Mesendoderm (in vitro differentiated cells): ENCODE measurements at regions not wholly inside any gene's neighbourhood (a gene's known extent, or its start where the extent isn't known, plus 50 kb on each side); places are given as distances from the start of the nearest gene placed in this dataset.

Experiments used
- DNase-seq: peaks from one replicate; pipeline ENCODE4 v3.0.0; 2013
- H2AK5ac ChIP-seq: 2 replicates; pipeline ENCODE4 v1.6.1; 2013; ENCODE audit warnings: low read length, inconsistent platforms
- H2BK120ac ChIP-seq: 2 replicates; pipeline ENCODE4 v1.6.1; 2013; ENCODE audit warnings: low read depth, mild to moderate bottlenecking, low read length, moderate library complexity, mixed read lengths
- H2BK15ac ChIP-seq: replicated peaks from 2 replicates; pipeline ENCODE4 v1.6.1; 2013; ENCODE audit warnings: low read depth, mild to moderate bottlenecking, moderate library complexity
- H2BK5ac ChIP-seq: 2 replicates; pipeline ENCODE4 v1.6.1; 2013; ENCODE audit warnings: low read length, inconsistent platforms
- H3K18ac ChIP-seq: 2 replicates; pipeline ENCODE4 v1.6.1; 2013; ENCODE audit warnings: mild to moderate bottlenecking, low read length, mixed read lengths
- H3K23ac ChIP-seq: one replicate; pipeline ENCODE4 v1.6.1; 2013; ENCODE audit warnings: low read length
- H3K27ac ChIP-seq: 2 replicates; pipeline ENCODE4 v1.5.1; 2013; ENCODE audit warnings: low read depth, mild to moderate bottlenecking, inconsistent platforms, low read length, moderate library complexity
- H3K27me3 ChIP-seq: 2 replicates; pipeline ENCODE4 v1.6.1; 2013; ENCODE audit warnings: low read length, control low read depth, mild to moderate bottlenecking, inconsistent platforms; ENCODE audit not compliant: insufficient read depth, poor library complexity
- H3K36me3 ChIP-seq: 2 replicates; pipeline ENCODE4 v1.6.1; 2013; ENCODE audit warnings: low read length, inconsistent platforms; ENCODE audit not compliant: control insufficient read depth, insufficient read depth
- H3K4ac ChIP-seq: one replicate; pipeline ENCODE4 v1.6.1; 2013; ENCODE audit warnings: low read depth, mild to moderate bottlenecking, low read length, moderate library complexity
- H3K4me1 ChIP-seq: 2 replicates; pipeline ENCODE4 v1.6.1; 2013; ENCODE audit warnings: low read depth, low read length, inconsistent platforms; ENCODE audit not compliant: control insufficient read depth
- H3K4me2 ChIP-seq: 2 replicates; pipeline ENCODE4 v1.6.1; 2013; ENCODE audit warnings: low read length
- H3K4me3 ChIP-seq: 2 replicates; pipeline ENCODE4 v1.5.1; 2013; ENCODE audit warnings: mild to moderate bottlenecking, low read length
- H3K56ac ChIP-seq: one replicate; pipeline ENCODE4 v1.6.1; 2013; ENCODE audit warnings: low read length
- H3K79me1 ChIP-seq: 2 replicates; pipeline ENCODE4 v1.6.1; 2013; ENCODE audit warnings: low read length, inconsistent platforms
- H3K79me2 ChIP-seq: 2 replicates; pipeline ENCODE4 v1.6.1; 2013; ENCODE audit warnings: mild to moderate bottlenecking, low read length; ENCODE audit not compliant: control insufficient read depth, insufficient read depth
- H3K9ac ChIP-seq: 2 replicates; pipeline ENCODE4 v1.6.1; 2013; ENCODE audit warnings: low read length, inconsistent platforms
- H4K5ac ChIP-seq: one replicate; pipeline ENCODE4 v1.6.1; 2013; ENCODE audit warnings: low read length
- H4K8ac ChIP-seq: one replicate; pipeline ENCODE4 v1.6.1; 2013; ENCODE audit warnings: low read depth, mild to moderate bottlenecking, control low read depth, low read length, moderate library complexity
- WGBS: extraction: QIAGEN DNeasy Blood & Tissue Kit; methylation state at CpG from one replicate; pipeline ENCODE4 v1.1.7; 2013; ENCODE audit warnings: low lambda C conversion rate, missing lambda C conversion rate; ENCODE audit not compliant: insufficient coverage; ENCODE audit errors: extremely low coverage; 5-methylcytosine and 5-hydroxymethylcytosine counted together

DNA sequence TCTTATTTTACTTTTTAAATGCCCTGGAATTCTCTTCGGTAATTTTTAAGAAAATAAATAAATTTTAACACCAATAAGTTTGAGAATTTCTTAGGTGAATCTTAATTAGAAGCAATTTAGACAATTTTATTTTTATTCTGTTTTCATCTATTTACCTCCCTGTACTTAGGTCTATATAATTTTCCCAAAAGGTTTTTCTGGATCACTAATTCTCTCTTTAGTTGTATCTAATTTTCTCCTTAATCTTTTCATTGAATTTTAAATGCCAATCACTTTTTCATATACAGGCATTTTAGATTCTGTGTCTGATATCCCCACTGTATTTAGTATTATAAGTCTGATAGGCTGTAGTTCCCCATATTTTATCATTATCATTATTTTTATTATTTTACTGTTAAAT is 845.3 kb downstream of the TRIML1 start:
- Histone ChIP-seq H3K18ac (no peak overlapping the region), H3K36me3 (no peaks in the 10 kb centered on the region), H3K9ac (no peak overlapping the region), H2AK5ac (no peak overlapping the region), H3K4me3 (no peak overlapping the region), H4K8ac (no peak overlapping the region), H3K27me3 (no peaks in the 10 kb centered on the region), H3K4me1 (no peaks in the 10 kb centered on the region), H3K4me2 (no peak overlapping the region), H2BK15ac (no peak overlapping the region), H4K5ac (no peak overlapping the region), H3K27ac (no peak overlapping the region), H3K4ac (no peak overlapping the region), H3K23ac (no peak overlapping the region), H2BK120ac (no peak overlapping the region), H3K79me2 (no peaks in the 10 kb centered on the region), H3K56ac (no peak overlapping the region), H3K79me1 (no peaks in the 10 kb centered on the region), H2BK5ac (no peak overlapping the region)
- no CpG with 5 or more reads among the region's 1 CpG for WGBS
- no peak for DNase-seq

DNA sequence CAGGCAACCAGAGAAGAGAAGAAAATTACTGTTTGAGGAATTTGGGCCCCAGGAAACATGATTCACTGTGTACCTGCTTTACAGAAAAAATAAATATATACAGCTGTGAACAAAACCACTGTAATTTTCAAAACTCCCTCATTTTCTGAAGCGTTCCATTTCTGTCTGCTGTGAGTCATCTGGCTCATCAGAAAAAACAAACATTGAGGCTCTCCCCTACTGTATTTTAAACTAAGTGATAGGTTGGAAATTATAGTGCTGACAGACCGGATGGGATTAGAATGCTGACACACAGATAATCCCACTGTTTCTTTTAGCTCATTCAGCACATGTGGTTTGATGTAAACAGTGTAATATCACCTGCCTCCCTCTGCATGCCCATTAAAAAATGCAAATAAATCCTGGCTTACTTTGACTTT is 847.0 kb downstream of the TRIML1 start:
- H3K36me3 ChIP-seq, result no peaks in the 10 kb centered on the region
- no peaks in the 10 kb centered on the region for H3K79me2 ChIP-seq
- H2BK120ac ChIP-seq, result no peak overlapping the region
- H3K4me1 ChIP-seq, result no peaks in the 10 kb centered on the region
- H3K4ac ChIP-seq, result no peak overlapping the region
- no peak overlapping the region for H2BK5ac ChIP-seq
- H2BK15ac ChIP-seq, result no peak overlapping the region
- no peak overlapping the region for H4K8ac ChIP-seq
- no peak overlapping the region for H3K27ac ChIP-seq
- H3K79me1 ChIP-seq, result no peaks in the 10 kb centered on the region
- H3K27me3 ChIP-seq, result no peaks in the 10 kb centered on the region
- no peak overlapping the region for H3K9ac ChIP-seq
- no peak overlapping the region for H3K56ac ChIP-seq
- WGBS, result no CpG with 5 or more reads among the region's 2 CpGs
- H3K23ac ChIP-seq, result no peak overlapping the region
- no peak overlapping the region for H3K18ac ChIP-seq
- DNase-seq, result no peak
- H3K4me2 ChIP-seq, result no peak overlapping the region
- H2AK5ac ChIP-seq, result no peak overlapping the region
- no peak overlapping the region for H3K4me3 ChIP-seq
- no peak overlapping the region for H4K5ac ChIP-seq

DNA sequence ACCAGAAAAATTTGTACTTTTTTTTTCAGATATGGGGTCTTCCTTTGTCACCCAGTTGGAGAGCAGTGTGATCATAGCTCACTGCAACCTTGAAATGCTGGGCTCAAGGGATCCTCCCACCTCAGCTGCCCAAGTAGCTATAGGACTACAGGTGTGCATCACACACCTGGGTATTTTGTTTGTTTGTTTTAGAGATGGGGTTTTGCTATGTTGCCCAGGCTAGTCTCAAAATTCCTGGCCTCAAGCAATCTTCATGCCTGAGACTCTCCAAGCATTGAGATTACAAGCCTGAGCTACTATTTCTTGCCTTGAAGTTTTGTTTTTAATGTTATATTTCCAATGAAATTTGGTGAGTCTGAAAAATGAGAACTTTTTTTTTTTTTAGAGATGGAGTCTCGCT is 847.8 kb downstream of the TRIML1 start:
- Histone ChIP-seq H4K8ac (no peak overlapping the region), H3K23ac (no peak overlapping the region), H3K56ac (no peak overlapping the region), H3K27me3 (no peaks in the 10 kb centered on the region), H3K36me3 (no peaks in the 10 kb centered on the region), H2BK120ac (no peak overlapping the region), H3K4me1 (no peaks in the 10 kb centered on the region), H3K4me3 (no peak overlapping the region), H3K79me1 (no peaks in the 10 kb centered on the region), H3K4me2 (no peak overlapping the region), H3K9ac (no peak overlapping the region), H2BK15ac (no peak overlapping the region), H3K4ac (no peak overlapping the region), H4K5ac (no peak overlapping the region), H3K18ac (no peak overlapping the region), H3K27ac (no peak overlapping the region), H2BK5ac (no peak overlapping the region), H2AK5ac (no peak overlapping the region), H3K79me2 (no peaks in the 10 kb centered on the region)
- DNase-seq, result no peak
- WGBS, result no CpG with 5 or more reads among the region's 1 CpG

DNA sequence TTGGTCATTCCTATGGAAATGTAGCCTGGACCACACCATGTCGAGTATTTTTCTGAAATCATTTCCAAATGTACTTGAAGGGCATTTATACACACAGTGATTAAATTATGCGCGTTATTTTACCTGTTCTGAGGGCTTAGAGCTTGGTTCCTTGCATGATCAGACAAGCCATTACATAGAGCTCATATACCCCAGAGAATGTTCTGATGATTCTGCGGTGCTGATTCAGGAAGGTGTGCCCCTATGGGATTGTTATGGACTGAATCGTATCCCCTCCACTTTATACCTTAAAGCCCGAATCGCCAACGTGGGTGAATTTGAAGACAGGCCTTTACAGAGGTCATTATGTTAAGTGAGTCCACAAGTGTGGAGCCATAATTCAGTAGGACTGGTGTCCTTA is 848.9 kb downstream of the TRIML1 start:
- H3K27ac ChIP-seq, result no peak overlapping the region
- no peak overlapping the region for H2BK15ac ChIP-seq
- H4K8ac ChIP-seq, result no peak overlapping the region
- H3K79me1 ChIP-seq, result no peaks in the 10 kb centered on the region
- no peak overlapping the region for H3K9ac ChIP-seq
- H3K23ac ChIP-seq, result no peak overlapping the region
- H3K4me3 ChIP-seq, result no peak overlapping the region
- no peak overlapping the region for H4K5ac ChIP-seq
- no peaks in the 10 kb centered on the region for H3K4me1 ChIP-seq
- no peak overlapping the region for H2AK5ac ChIP-seq
- WGBS, result no CpG with 5 or more reads among the region's 8 CpGs
- H2BK120ac ChIP-seq, result no peak overlapping the region
- no peak overlapping the region for H3K18ac ChIP-seq
- no peak overlapping the region for H3K56ac ChIP-seq
- no peaks in the 10 kb centered on the region for H3K27me3 ChIP-seq
- no peak overlapping the region for H3K4ac ChIP-seq
- no peak overlapping the region for H3K4me2 ChIP-seq
- no peak overlapping the region for H2BK5ac ChIP-seq
- no peak for DNase-seq
- no peaks in the 10 kb centered on the region for H3K36me3 ChIP-seq
- H3K79me2 ChIP-seq, result no peaks in the 10 kb centered on the region

DNA sequence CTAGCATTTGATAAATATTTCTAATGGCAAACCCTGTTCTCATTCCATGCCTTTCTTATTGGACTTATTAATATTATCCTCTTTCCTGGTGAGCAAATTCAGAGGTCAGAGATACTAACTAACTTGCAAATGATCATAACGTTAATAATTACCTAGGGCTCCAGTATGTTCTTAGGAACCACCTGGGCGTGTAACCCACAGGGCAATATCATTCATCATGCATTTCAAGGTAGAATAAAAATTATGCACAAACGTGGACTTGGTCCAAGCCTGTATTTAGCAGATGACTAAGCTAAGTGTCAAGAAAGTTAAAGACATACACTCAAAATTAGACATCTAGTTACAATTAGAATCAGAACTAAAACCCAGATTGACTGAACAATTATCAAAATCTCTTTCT is 850.1 kb downstream of the TRIML1 start:
- Histone ChIP-seq H2BK5ac (no peak overlapping the region), H3K4me1 (no peaks in the 10 kb centered on the region), H3K4me3 (no peak overlapping the region), H4K8ac (no peak overlapping the region), H3K79me2 (no peaks in the 10 kb centered on the region), H3K23ac (no peak overlapping the region), H3K18ac (no peak overlapping the region), H3K56ac (no peak overlapping the region), H3K36me3 (no peaks in the 10 kb centered on the region), H4K5ac (no peak overlapping the region), H3K4me2 (no peak overlapping the region), H2BK15ac (no peak overlapping the region), H3K27me3 (no peaks in the 10 kb centered on the region), H3K4ac (no peak overlapping the region), H3K79me1 (no peaks in the 10 kb centered on the region), H2BK120ac (no peak overlapping the region), H3K27ac (no peak overlapping the region), H3K9ac (no peak overlapping the region), H2AK5ac (no peak overlapping the region)
- no CpG with 5 or more reads among the region's 3 CpGs for WGBS
- DNase-seq, result no peak

DNA sequence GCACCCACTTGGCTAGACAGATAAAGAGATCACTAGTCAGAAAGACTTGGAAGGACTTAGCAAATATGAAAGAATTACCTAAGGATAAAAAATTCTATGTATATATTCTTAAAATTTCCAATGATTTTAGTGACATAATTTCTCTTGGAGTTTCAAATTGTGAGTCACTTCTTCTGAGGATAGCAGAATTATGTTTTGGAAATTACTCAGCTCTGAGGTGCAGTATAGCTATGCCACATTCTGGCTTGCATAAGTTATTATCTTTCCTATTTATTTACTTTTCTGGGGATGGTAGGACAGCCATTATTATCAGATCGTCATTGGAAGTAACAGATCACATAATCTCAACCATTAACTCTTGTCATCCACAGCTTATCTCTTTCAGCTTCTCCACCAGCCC is 853.5 kb downstream of the TRIML1 start:
- H3K36me3 ChIP-seq, result no peaks in the 10 kb centered on the region
- H3K27ac ChIP-seq, result no peak overlapping the region
- H2BK15ac ChIP-seq, result no peak overlapping the region
- H4K8ac ChIP-seq, result no peak overlapping the region
- no peak overlapping the region for H2BK120ac ChIP-seq
- no peaks in the 10 kb centered on the region for H3K4me1 ChIP-seq
- no peak overlapping the region for H3K18ac ChIP-seq
- no peak overlapping the region for H2AK5ac ChIP-seq
- no peak overlapping the region for H3K23ac ChIP-seq
- H3K9ac ChIP-seq, result no peak overlapping the region
- H3K27me3 ChIP-seq, result no peaks in the 10 kb centered on the region
- H3K79me2 ChIP-seq, result no peaks in the 10 kb centered on the region
- no peaks in the 10 kb centered on the region for H3K79me1 ChIP-seq
- WGBS, result no CpG with 5 or more reads among the region's 1 CpG
- H3K56ac ChIP-seq, result no peak overlapping the region
- no peak overlapping the region for H2BK5ac ChIP-seq
- no peak overlapping the region for H3K4me3 ChIP-seq
- no peak overlapping the region for H3K4ac ChIP-seq
- H4K5ac ChIP-seq, result no peak overlapping the region
- H3K4me2 ChIP-seq, result no peak overlapping the region
- no peak for DNase-seq
